ENCODE measurements at regions not wholly inside any gene's neighbourhood (a gene's known extent, or its start where the extent isn't known, plus 50 kb on each side); places are given as distances from the start of the nearest gene placed in this dataset.

- Histone ChIP-seq H3K27ac (ENCODE audit: low read depth in 1 of 2, low read length in 2 of 2) (no peak overlapping the region), H3K4me1 (ENCODE audit: control insufficient read depth in 4 of 4, insufficient read depth in 4 of 4, low read length in 3 of 4) (no peaks in the 10 kb centered on the region), H3K36me3 (ENCODE audit: control insufficient read depth in 4 of 4, insufficient read depth in 3 of 4, low read depth in 1 of 4, low read length in 3 of 4) (no peaks in the 10 kb centered on the region), H3K27me3 (ENCODE audit: control insufficient read depth in 4 of 4, insufficient read depth in 4 of 4, low read length in 3 of 4) (no peaks in the 10 kb centered on the region), H3K4me3 (ENCODE audit: low read depth in 1 of 3, low read length in 3 of 3) (no peak overlapping the region), H3K9ac (ENCODE audit: low read depth in 1 of 2, low read length in 2 of 2) (no peak overlapping the region), H3K9me3 (ENCODE audit: control insufficient read depth in 4 of 4, low read length in 3 of 4) (no peaks in the 10 kb centered on the region)
- 81% methylated on average over 5 of the region's 5 CpGs for WGBS
- no peak for DNase-seq (ENCODE audit: low spot score)
- TF ChIP-seq HNF4G (IDR thresholded peaks at IDR 0.05) (no peak), SP1 (IDR thresholded peaks at IDR 0.05) (no peak), MAX (IDR thresholded peaks at IDR 0.05) (no peak), RAD21 (IDR thresholded peaks at IDR 0.05) (no peak), EGR1 (IDR thresholded peaks at IDR 0.05; ENCODE audit: low read depth in 2 of 2) (no peak), CTCF (IDR thresholded peaks at IDR 0.05; ENCODE audit: low read depth, low read length, missing input control) (no peak), FOXA2 (IDR thresholded peaks at IDR 0.05) (no peak), ZBTB33 (IDR thresholded peaks at IDR 0.05) (no peak), GABPA (IDR thresholded peaks at IDR 0.05 in 1 of 2, conservative IDR thresholded peaks at IDR 0.05 in 1 of 2) (no peak), HNF4A (conservative IDR thresholded peaks at IDR 0.05) (no peak), JUND (IDR thresholded peaks at IDR 0.05) (no peak), REST (IDR thresholded peaks at IDR 0.05) (no peak), TAF1 (conservative IDR thresholded peaks at IDR 0.05) (no peak), ATF3 (IDR thresholded peaks at IDR 0.05) (no peak), FOXA1 (IDR thresholded peaks at IDR 0.05) (no peak), YY1 (IDR thresholded peaks at IDR 0.05) (no peak)
Observed at GRCh38 chr16:59573528-59574271, 839.6 kb upstream of the GOT2 start.

All from liver (tissue), 8 donors.